Cardiac fibroblast (primary cell): ENCODE measurements at regions not wholly inside any gene's neighbourhood (a gene's known extent, or its start where the extent isn't known, plus 50 kb on each side); places are given as distances from the start of the nearest gene placed in this dataset.
"Not testable (repeated sequence)": the region's sequence is repeated elsewhere in the genome, so short reads cannot be mapped to it uniquely, and the experiment has no call there.

Experiments
- DNase-seq, 2 donors: peaks; one replicate each; pipeline versions ENCODE4 v3.0.0 to v3.0.0-alpha.2; 2010; ENCODE audit warnings: low read depth in 2 of 2
- H3K4me3 ChIP-seq, 2 donors: replicated peaks in 1 of 2; 1 replicate in 1 of 2; 2 replicates in 1 of 2; pipeline ENCODE4 v1.5.1; 2011; ENCODE audit warnings: low read depth in 2 of 2, low read length in 2 of 2, mild to moderate bottlenecking in 2 of 2, moderate library complexity in 1 of 2
- TF ChIP-seq, protein P1 (sequence below): IDR thresholded peaks from one replicate; pipeline ENCODE4 v1.5.1; 2011; ENCODE audit warnings: low read depth, mild to moderate bottlenecking, low read length, inconsistent platforms

DNA sequence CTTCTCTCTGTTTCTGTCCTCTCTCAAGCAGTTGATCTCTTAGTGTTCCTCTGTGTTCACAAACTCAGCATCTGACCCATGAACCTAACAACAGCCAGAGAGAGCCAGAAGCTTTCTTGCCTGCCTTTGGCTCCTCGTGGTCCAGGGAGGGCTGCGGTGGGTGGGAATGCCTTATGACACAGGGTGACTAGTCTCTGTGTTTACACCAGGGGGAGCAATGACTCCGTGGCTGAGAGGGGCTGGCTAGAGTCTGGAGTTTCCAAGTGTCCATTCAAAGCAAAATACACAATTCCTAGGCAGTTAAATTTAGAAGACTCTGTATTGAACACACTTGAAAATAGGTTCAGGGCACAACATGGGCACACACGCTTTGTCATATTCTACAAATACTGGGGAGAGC, 370.0 kb upstream of the FRG2C start:
- no peak overlapping the region for H3K4me3 ChIP-seq
- TF ChIP-seq, protein P1, sequence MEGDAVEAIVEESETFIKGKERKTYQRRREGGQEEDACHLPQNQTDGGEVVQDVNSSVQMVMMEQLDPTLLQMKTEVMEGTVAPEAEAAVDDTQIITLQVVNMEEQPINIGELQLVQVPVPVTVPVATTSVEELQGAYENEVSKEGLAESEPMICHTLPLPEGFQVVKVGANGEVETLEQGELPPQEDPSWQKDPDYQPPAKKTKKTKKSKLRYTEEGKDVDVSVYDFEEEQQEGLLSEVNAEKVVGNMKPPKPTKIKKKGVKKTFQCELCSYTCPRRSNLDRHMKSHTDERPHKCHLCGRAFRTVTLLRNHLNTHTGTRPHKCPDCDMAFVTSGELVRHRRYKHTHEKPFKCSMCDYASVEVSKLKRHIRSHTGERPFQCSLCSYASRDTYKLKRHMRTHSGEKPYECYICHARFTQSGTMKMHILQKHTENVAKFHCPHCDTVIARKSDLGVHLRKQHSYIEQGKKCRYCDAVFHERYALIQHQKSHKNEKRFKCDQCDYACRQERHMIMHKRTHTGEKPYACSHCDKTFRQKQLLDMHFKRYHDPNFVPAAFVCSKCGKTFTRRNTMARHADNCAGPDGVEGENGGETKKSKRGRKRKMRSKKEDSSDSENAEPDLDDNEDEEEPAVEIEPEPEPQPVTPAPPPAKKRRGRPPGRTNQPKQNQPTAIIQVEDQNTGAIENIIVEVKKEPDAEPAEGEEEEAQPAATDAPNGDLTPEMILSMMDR = peak; percentile 54
- peak; percentile 35 to 40 for DNase-seq

DNA sequence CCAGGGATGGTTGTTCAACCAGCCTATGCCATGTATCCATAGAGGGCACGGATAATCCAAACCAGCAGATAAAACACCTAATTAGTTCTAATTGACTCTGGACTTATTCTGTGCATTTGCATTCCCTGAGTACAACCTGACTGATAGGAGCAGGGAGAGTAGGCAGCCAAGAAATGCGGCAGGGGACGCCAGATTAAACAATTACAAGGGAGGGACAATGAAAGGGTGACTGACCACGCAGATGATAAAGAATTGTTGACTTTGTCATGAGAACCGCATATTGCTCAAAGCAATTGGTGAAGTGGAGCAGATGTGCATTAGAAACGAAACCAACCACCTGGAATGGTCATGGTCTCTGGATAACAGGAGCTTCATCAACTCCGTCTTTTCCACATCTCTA, 369.1 kb upstream of the FRG2C start:
- DNase-seq = no peak
- no peak overlapping the region for H3K4me3 ChIP-seq
- TF ChIP-seq, protein P1 = no peak

DNA sequence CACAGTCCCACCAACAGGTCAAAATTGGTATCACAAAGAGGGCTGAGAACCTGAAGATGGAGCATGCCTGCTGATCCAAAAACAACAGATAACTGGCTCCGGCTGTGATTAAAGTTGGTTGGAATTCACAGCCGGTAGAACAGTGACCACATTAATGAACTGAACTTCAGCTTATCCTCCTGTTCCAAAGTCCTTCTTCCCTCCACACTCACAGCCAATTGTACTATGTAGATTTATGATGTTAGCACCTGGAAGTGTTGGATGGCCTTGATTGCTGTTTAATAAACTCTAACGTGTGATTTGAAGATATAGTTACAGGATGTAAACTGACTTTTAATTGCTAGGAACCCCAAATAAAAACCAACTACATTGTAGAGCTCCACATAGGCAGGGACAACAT, 367.3 kb upstream of the FRG2C start:
- no peak for DNase-seq
- TF ChIP-seq, protein P1 = no peak
- no peak overlapping the region for H3K4me3 ChIP-seq

DNA sequence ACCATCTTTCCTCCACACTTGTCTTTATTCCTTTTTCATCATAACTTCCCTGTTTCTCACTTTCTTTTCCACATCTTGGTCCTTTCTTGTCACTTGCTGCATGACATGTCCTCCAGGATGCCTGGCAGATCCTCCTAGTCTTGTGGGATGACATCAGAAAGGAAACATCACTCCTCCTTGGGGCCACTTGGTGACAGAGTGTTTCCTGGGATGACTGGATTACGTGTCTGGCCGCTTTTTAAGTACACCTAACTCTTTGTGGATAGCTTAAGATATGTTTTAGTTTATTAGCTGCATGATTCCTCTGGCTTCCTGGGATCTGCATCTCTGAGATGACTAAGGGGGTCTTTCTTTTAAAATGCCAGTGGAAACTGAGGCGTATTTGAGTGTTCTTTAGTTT, 363.5 kb upstream of the FRG2C start:
- DNase-seq = no peak

DNA sequence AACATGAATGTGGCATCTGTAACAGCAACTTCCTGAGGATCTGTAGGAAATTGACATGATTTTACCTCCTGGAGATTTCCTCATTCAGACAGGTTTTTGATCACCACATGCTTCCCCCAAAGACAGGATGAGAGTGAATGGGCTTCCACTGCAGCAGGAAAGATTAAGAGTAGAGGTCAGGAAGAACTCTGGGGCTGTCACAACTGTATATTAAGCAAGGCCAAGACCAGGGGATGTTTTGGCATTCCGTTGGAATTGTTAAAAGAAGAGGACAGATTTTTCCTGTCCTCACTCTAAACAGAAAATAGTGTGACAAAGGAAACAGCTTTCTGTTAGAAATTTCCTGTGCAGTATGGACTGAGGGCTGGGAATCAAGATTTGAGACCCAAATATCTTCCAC, 363.1 kb upstream of the FRG2C start:
- H3K4me3 ChIP-seq, DNase-seq: not testable (repeated sequence)

More for the DNA sequence above, 363.5 kb upstream of the FRG2C start:
- H3K4me3 ChIP-seq = no peak overlapping the region
- TF ChIP-seq, protein P1 = no peak

DNA sequence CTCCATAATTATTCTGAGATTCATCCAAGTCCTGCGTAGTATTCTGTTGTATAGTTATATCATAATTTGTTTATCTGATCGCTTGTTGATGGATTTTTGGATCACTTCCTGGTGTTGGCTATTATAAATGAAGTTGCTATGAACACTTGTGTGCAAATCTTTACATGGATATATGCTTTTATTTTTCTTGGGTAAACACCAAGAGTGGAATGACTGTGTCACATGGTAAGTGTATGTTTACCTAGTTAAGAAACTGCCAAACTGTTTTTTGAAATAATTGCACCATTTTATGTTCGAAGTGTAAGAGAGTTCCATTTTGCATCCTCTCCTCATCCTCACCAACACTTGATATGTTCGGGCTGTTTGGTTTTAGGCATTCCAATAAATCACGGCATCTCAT, 360.4 kb upstream of the FRG2C start:
- DNase-seq = no peak
- TF ChIP-seq, protein P1 = no peak
- H3K4me3 ChIP-seq = no peak overlapping the region

DNA sequence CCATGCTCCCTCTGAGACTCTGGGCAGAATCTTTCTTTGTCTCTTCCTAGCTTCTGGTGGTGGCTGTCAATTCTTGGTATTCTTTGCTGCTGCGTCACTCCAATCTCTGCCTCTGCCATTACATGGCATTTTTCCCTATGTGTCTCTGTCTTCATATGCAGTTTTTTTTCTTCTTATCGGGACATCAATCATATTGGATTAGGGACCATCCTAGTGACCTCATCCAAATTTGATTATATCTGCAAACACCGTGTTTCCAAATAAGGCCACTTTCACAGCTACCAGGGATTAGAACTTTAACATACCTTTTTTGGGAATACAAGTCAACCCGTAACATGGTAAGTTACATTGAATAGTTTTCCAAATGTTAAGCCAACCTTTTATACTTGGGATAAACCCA, 358.2 kb upstream of the FRG2C start:
- no peak overlapping the region for H3K4me3 ChIP-seq
- TF ChIP-seq, protein P1 = no peak
- no peak for DNase-seq

DNA sequence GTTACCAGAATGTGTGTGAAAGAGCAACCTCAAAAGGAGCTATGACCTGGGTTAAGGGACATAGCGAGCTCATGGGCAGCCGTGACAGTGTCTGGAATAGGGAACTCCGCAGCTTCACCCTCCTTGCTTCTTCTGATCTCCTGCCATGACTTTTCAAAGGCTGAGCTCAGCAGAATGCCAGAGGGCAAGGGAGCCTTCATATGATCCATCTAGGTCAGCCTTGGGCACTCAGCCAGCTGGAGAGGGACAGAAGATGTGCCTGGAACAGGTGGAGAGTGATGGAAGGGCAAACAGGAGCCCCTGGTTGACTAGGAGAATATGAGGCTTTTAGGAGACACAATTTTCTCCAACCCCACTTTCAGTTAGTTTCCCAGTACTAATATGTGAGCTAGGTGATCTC, 352.8 kb upstream of the FRG2C start:
- not testable (repeated sequence) for DNase-seq

DNA sequence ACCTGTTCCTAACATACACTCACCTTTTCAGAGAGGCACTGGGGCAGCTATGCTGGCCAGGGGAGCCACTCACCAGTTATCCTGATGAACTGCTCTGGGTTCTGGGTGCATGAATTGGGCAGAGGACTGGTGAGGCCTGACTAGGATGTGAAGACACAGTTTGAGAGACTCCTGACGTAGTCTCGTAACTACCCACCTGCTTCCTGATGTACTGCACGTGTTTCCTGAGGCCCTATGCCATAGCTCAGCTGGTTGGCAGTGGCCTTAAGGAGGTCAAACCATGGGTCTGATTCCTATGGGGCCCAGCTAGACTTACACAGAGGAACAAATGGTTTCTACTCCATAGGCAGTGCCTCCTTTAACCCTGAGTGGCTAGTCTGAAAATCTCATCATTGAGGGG, 351.7 kb upstream of the FRG2C start:
- not testable (repeated sequence) for H3K4me3 ChIP-seq, DNase-seq

More for the DNA sequence above, 352.8 kb upstream of the FRG2C start:
- not testable (repeated sequence) for H3K4me3 ChIP-seq

DNA sequence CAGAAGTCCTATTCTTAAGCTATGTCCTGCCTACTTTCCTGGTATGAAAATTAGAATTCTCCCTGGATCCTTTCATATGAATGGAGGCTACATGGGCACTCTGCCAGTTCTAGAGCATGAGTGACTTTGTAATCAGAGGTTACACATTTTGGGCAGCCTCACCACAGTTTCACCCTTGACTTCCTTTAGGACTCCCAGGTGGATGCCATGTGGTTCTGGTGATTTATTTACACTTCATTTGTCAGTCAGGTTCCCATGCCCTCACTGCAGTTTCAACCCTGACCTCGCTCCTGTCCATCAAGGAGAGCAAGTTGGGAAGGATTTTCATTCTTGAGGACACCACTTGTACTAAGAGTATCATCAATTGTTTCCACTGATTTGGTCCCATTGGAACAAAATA, 344.4 kb upstream of the FRG2C start:
- not testable (repeated sequence) for H3K4me3 ChIP-seq, DNase-seq
